ENCODE measurements at regions not wholly inside any gene's neighbourhood (a gene's known extent, or its start where the extent isn't known, plus 50 kb on each side); places are given as distances from the start of the nearest gene placed in this dataset.

DNA sequence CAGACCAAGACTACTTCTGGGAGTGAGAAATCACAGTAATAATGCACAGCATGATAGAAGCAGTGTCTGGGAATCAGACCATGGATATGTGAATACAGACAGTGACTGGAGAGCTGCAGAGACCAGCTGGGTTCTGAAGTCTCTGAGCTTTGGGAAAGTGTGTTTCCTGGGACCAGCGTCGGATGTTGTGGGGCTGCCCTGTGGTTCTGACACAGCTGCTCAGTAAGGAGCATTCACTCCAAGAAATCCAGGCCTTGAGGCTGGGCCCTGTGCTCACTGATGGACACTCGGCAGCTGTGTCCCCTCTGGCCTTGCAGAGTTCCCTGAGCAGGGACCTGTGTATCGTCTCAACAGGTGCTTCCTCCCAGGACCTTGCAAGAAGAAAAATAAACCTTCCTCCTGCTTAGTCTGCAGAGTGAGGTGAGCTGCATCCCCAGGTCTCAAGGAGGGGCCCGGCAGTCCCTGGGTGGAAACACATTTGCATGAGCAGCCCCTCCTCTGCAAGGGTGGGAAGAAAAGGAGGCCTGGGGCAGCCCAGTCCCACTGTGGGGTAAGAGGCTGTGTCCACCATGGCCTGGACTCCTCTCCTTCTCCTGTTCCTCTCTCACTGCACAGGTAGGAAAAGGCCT lies 107.9 kb downstream of the VPREB1 start:
- no peak for DNase-seq (ENCODE audit: low read depth, low spot score)
- peaks cover 95% of the 10 kb centered on the region for H3K27me3 Mint-ChIP-seq (ENCODE audit: low read depth)
- no peak overlapping the region for H3K4me3 Mint-ChIP-seq
- TF ChIP-seq, protein P1, sequence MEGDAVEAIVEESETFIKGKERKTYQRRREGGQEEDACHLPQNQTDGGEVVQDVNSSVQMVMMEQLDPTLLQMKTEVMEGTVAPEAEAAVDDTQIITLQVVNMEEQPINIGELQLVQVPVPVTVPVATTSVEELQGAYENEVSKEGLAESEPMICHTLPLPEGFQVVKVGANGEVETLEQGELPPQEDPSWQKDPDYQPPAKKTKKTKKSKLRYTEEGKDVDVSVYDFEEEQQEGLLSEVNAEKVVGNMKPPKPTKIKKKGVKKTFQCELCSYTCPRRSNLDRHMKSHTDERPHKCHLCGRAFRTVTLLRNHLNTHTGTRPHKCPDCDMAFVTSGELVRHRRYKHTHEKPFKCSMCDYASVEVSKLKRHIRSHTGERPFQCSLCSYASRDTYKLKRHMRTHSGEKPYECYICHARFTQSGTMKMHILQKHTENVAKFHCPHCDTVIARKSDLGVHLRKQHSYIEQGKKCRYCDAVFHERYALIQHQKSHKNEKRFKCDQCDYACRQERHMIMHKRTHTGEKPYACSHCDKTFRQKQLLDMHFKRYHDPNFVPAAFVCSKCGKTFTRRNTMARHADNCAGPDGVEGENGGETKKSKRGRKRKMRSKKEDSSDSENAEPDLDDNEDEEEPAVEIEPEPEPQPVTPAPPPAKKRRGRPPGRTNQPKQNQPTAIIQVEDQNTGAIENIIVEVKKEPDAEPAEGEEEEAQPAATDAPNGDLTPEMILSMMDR (conservative IDR thresholded peaks at IDR 0.05) = no peak
- H3K27ac Mint-ChIP-seq (ENCODE audit: unreplicated experiment) = no peak overlapping the region
- H3K4me1 Mint-ChIP-seq = peaks cover 11% of the 10 kb centered on the region
- no peaks in the 10 kb centered on the region for H3K9me3 Mint-ChIP-seq
- no peaks in the 10 kb centered on the region for H3K36me3 Mint-ChIP-seq (ENCODE audit: low read depth)

DNA sequence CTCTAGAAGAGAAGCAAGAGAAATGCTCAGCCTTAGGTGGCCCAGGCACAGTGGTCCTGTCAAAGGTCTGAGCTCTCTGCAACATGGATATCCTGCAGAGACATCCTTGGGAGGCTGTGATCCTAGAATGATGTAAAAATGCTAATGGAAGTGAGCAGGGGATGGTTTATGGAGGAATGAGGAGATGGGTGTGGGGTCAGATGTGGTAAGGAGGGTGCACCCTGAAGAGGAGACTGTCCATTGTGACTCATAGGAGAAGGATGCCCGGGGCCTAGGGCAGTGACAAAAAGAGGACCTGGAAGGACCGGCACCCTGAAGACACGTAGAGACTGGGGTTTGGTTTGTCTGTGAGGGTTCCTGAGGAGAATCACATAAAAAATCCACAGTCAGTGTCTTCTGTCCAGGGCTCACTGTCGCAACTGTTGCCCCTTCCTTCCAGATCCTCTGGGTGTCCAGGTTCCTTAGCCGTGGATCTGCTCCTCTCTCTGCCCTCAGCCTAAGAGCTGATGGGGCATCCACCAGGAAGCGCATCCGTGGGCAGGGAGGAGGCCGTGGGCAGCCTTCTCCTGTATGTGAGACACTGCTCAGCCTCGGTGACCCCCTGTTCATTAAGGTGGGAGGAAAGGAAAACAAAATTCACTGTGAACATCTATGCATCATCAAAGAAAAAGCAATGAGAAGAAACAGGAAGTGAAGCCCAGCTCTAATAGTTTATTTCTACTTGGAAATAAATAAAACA lies 110.7 kb downstream of the VPREB1 start:
- Mint-ChIP-seq H3K27ac (ENCODE audit: unreplicated experiment) (no peak overlapping the region), H3K9me3 (no peaks in the 10 kb centered on the region), H3K27me3 (ENCODE audit: low read depth) (peaks cover 95% of the 10 kb centered on the region), H3K4me3 (no peak overlapping the region), H3K4me1 (no peaks in the 10 kb centered on the region), H3K36me3 (ENCODE audit: low read depth) (no peaks in the 10 kb centered on the region)
- TF ChIP-seq, protein P1 (conservative IDR thresholded peaks at IDR 0.05) = no peak
- DNase-seq (ENCODE audit: low read depth, low spot score) = no peak

DNA sequence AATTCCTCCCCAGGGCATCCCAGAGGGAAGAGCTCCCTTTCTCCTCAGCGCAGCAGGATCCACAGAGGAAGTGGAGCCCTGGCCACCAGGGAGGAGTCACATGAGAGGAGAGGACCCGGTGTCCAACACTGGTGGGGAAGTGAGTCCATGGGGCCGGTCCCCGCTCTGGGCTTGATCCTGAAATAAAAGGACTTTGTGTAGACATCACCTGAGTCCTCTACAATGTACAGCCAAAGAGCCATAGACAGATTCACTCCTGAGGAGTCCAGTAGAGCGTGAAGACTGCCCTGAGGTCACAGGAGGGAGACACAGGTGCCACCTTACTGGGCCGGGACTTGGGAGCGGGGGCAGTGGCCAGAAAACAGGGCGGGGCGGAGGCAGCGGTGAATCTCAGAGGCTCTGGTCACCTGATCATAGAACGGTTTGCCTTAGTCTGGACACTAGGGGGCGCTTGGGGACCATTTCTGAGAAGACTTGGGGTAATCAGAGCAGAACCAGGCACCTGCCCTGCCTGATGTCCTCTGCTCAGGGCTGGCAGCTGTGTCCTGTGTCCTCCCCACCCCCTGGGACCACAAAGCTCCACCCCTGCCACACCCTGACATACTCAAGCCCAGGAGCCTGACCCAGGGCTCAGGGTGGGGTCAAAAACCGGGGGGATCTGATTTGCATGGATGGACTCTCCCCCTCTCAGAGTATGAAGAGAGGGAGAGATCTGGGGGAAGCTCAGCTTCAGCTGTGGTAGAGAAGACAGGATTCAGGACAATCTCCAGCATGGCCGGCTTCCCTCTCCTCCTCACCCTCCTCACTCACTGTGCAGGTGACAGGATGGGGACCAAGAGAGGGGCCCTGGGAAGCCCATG lies 112.7 kb downstream of the VPREB1 start:
- Mint-ChIP-seq H3K4me3 (no peak overlapping the region), H3K27me3 (ENCODE audit: low read depth) (peaks cover 95% of the 10 kb centered on the region), H3K27ac (ENCODE audit: unreplicated experiment) (no peak overlapping the region)

GRCh38 chr22:22358152-22358551 lies 113.6 kb downstream of the VPREB1 start:
- Mint-ChIP-seq H3K36me3 (ENCODE audit: low read depth) (no peaks in the 10 kb centered on the region), H3K27me3 (ENCODE audit: low read depth) (peaks cover 96% of the 10 kb centered on the region), H3K27ac (ENCODE audit: unreplicated experiment) (no peak overlapping the region), H3K4me1 (no peaks in the 10 kb centered on the region), H3K9me3 (no peaks in the 10 kb centered on the region), H3K4me3 (no peak overlapping the region)
- no peak for DNase-seq (ENCODE audit: low read depth, low spot score)
- TF ChIP-seq, protein P1 (conservative IDR thresholded peaks at IDR 0.05) = no peak

More for the DNA sequence above, 112.7 kb downstream of the VPREB1 start:
- no peaks in the 10 kb centered on the region for H3K9me3 Mint-ChIP-seq
- H3K36me3 Mint-ChIP-seq (ENCODE audit: low read depth) = no peaks in the 10 kb centered on the region
- DNase-seq (ENCODE audit: low read depth, low spot score) = peak; percentile 90
- TF ChIP-seq, protein P1 (conservative IDR thresholded peaks at IDR 0.05) = peak; percentile 75
- no peaks in the 10 kb centered on the region for H3K4me1 Mint-ChIP-seq

DNA sequence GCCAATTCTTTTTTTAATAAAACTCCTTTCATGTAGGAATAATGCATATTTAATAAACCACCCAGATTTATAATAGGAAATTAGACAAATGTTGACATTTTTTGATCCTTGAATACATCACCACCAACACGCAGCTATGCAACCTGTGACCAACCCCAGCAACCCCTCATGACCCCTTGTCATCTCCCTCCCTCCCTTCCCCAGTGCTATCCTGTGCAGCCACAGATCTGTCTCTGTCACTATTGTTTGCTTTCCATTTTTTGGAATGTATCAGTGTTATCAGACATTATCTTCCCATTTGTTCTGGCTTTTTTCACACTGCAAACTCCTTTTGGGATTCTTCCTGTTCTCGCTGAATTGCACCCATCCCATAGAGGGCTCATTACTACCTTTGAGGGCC lies 114.1 kb downstream of the VPREB1 start:
- Mint-ChIP-seq H3K27me3 (ENCODE audit: low read depth) (peaks cover 96% of the 10 kb centered on the region), H3K27ac (ENCODE audit: unreplicated experiment) (no peak overlapping the region)

More for the DNA sequence above, 114.1 kb downstream of the VPREB1 start:
- no peak overlapping the region for H3K4me3 Mint-ChIP-seq
- no peak for DNase-seq (ENCODE audit: low read depth, low spot score)
- H3K4me1 Mint-ChIP-seq = no peaks in the 10 kb centered on the region
- H3K36me3 Mint-ChIP-seq (ENCODE audit: low read depth) = no peaks in the 10 kb centered on the region
- TF ChIP-seq, protein P1 (conservative IDR thresholded peaks at IDR 0.05) = no peak
- no peaks in the 10 kb centered on the region for H3K9me3 Mint-ChIP-seq

All from neural crest cell (in vitro differentiated cells).